Stimulated activated CD8-positive, alpha-beta memory T cell treated with anti-CD3 and anti-CD28 coated beads, Interleukin-7, amount 100 ng/mL, for 4 hours (primary cell): ENCODE measurements at regions not wholly inside any gene's neighbourhood (a gene's known extent, or its start where the extent isn't known, plus 50 kb on each side); places are given as distances from the start of the nearest gene placed in this dataset.

Source experiments
- DNase-seq, 2 donors: peaks; one replicate each; pipeline ENCODE4 v3.0.0-alpha.2; 2020; ENCODE audit warnings: low read depth in 2 of 2

GRCh38 chr3:30354972-30355371, 251.4 kb upstream of the TGFBR2 start:
- no peak for DNase-seq

GRCh38 chr3:30355622-30356021, 250.8 kb upstream of the TGFBR2 start:
- no peak for DNase-seq

- DNase-seq, result no peak
These were observed 249.3 kb upstream of the TGFBR2 start for GRCh38 chr3:30356866-30357753.

- DNase-seq, result no peak
These were observed 248.5 kb upstream of the TGFBR2 start for GRCh38 chr3:30357897-30358296.

- DNase-seq, result no peak
These were observed 247.5 kb upstream of the TGFBR2 start for GRCh38 chr3:30358871-30359270.

GRCh38 chr3:30368978-30369377, 237.4 kb upstream of the TGFBR2 start:
- no peak for DNase-seq

GRCh38 chr3:30370681-30371271, 235.6 kb upstream of the TGFBR2 start:
- no peak for DNase-seq

- DNase-seq, result no peak
These were observed 233.6 kb upstream of the TGFBR2 start for GRCh38 chr3:30372837-30373236.

GRCh38 chr3:30384546-30385072, 221.8 kb upstream of the TGFBR2 start:
- no peak for DNase-seq

- no peak for DNase-seq
These were observed 213.3 kb upstream of the TGFBR2 start for GRCh38 chr3:30393079-30393478.

GRCh38 chr3:30397030-30397429, 209.4 kb upstream of the TGFBR2 start:
- DNase-seq, result no peak

- DNase-seq, result no peak
These were observed 206.8 kb upstream of the TGFBR2 start for GRCh38 chr3:30399394-30400181.

- no peak for DNase-seq
These were observed 205.5 kb upstream of the TGFBR2 start for GRCh38 chr3:30400926-30401325.

- no peak for DNase-seq
These were observed 204.4 kb upstream of the TGFBR2 start for GRCh38 chr3:30401971-30402370.

GRCh38 chr3:30407651-30408050, 198.8 kb upstream of the TGFBR2 start:
- DNase-seq, result no peak

- no peak for DNase-seq
These were observed 198.3 kb upstream of the TGFBR2 start for GRCh38 chr3:30408105-30408557.

GRCh38 chr3:30418443-30418842, 188.0 kb upstream of the TGFBR2 start:
- DNase-seq, result no peak

GRCh38 chr3:30421266-30421665, 185.1 kb upstream of the TGFBR2 start:
- no peak for DNase-seq

GRCh38 chr3:30426293-30426993, 180.0 kb upstream of the TGFBR2 start:
- no peak for DNase-seq

GRCh38 chr3:30428251-30428650, 178.2 kb upstream of the TGFBR2 start:
- no peak for DNase-seq

GRCh38 chr3:30435861-30436331, 170.5 kb upstream of the TGFBR2 start:
- no peak for DNase-seq
